ENCODE measurements at regions not wholly inside any gene's neighbourhood (a gene's known extent, or its start where the extent isn't known, plus 50 kb on each side); places are given as distances from the start of the nearest gene placed in this dataset.

DNA sequence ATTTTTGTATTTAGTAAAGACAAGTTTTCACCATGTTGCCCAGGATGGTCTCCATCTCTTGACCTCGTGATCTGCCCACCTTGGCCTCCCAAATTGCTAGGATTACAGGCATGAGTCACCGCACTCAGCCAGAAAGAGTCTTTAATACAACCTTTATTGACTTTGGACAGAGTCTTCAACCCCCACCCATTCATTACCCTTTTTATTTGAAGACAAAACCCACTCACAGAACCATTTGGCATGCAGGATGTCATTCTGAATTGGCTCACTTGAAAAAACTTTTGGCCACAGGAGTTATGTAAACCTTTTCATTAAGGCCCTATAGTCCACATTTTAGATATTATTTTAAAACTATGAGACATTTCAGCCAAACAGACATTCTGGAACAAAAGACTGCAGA lies 217.9 kb upstream of the RND3 start:
- peak; percentile 46 for DNase-seq (ENCODE audit: low read depth)

DNA sequence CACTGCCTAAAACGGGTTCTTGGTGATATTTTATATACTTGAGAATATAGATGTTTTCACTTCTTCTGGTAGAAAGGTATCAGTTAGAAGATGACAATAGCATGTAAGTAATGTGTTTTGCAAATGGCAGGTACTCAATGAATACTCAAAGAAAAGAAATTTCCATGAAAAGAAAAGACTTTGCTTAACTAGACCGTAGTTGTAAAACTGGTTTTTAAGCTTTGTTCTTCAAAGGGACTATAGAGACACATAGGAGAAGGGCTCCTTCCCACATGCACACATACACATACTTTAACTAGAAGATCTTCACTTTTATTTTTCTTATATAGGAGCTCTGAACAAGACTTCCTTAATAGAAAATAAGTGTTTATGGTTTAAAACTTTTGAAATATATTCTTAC lies 215.3 kb upstream of the RND3 start:
- no peak for DNase-seq (ENCODE audit: low read depth)

DNA sequence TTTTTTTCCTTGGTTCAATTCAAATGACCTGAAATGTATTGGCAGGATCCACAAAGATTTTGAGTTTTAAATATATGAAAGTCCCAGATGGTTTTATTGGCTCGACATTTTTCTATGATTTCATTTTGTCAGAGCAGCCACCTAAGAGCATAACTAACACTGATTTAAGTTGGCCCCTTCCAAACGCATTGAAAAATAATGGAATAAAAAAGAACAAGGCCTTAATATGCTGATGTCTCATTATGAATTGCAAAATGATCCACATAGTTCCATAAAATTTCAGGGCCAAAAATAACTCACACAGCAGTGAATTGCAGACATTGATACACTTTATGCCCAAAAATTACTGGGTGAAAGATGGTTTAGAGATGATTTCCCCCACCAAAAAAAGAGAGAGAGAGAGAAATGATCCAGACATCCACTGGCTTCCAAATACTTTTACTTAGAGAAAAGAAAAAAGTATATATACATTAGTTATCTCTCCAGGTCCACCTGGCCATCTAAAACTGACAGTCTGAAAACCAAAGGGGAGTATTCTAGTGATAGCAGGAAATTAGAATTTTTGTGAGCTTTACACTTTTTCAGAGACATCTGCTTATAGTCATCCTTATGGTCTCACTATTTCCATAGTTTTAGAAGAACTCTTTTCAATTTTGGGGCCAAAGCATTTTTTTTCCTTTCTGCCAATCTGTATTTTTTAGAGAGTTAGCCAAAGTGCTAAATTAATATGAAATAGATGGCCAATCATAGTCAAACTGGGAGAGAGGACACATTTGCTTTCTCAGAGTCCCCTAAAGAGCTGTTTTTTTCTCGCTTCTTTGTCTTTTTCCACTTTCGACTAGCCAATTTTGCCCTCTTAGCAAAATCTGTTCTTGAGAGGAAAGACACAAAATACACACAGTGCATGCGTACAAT lies 213.5 kb upstream of the RND3 start:
- DNase-seq (ENCODE audit: low read depth) = no peak

DNA sequence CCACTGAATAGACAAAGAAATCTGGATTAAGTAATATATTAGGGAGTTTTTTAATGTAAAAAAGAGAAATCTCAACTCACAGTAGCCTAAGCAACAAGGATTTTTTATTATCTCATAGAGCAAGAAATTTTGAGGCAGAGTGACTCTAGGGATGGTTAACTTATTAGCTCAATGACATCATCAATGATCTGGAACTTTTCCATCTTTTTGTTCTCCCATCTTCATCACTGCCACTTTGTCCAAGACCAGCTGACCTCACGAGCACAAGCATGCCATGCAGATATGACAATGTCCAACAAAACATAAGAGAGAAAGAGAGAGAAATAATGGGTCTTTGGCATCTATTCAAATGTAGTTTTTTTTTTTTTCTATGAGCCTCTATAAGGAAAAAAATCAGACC lies 211.8 kb upstream of the RND3 start:
- DNase-seq (ENCODE audit: low read depth) = no peak

DNA sequence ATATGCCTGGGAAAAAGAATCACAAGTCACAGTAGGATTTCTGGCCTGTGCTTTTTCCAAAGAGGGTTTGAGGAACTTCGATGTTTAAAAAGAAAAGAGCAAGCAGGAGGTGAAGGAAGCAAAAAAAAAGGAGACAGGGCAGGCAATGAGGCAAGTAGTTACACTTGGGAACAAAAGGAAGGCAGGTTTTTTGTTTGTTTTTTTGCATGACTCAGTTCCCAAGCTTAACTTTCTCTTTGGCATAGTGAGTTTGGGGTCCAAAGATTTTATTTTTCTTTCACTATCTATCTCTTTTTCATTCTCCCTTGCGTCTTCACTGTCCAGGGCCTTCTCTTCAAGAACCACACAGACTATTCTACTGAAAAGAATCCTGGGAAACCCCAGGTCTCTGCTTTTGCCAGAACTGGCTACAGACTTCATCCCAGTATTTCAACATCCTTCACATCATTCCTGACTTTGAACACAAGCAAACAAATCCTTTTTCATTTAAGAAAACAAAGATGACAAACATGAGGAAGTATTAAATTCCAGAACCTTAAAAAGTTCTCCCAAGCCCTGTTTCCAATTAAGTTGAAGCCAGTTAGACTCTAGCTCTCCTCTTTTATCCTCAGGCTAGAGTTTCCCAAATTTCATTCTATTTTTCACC lies 210.7 kb upstream of the RND3 start:
- no peak for DNase-seq (ENCODE audit: low read depth)

DNA sequence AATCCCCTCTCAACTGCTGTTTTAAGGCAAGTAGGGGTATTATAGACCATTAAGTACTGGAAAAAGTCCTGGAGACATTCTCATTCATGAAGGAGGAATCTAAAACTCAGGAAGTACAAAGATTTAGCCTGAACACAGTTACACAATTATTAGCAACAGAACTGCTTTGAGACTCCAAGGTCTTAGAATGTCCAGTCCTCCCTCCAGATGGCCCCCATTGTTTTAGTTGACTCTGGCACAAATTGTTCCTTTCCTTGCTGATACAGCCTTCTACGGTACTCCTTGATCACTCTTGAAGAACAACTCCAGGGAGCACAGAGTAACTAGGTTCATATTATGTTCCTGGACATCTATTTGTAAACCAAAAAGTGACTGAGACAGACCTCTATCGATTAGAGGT lies 210.1 kb upstream of the RND3 start:
- no peak for DNase-seq (ENCODE audit: low read depth)

DNA sequence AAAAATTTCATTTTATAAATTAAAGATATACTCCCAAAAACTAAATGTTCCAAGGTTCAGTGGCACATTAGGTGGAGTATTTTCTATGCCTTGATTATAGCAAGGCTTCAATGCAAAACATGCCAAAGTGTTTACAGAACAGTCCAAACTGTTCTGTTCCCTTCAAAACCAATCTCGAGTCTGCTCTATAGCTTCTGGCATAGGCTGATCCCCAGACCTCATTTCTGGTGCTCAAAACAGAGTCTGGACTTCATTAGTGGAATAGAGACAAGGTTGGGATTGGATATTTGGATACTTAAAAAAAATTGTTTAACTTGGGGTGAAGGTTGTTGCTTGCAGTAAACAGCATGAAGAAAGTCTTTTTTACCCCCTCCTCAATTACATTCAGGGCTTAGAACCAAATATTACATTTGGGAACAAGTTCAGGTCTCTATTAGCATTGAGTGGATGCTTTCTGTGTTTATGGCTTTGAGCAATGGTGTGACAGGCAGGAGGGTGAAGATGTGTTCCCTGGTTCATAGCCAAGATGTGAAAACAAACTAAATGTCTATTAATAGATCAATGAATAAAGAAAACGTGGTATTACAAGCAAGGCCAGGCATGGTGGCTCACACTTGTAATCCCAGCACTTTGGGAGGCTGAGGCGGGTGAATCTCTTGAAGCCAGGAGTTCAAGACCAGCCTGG lies 208.1 kb upstream of the RND3 start:
- DNase-seq (ENCODE audit: low read depth) = no peak

DNA sequence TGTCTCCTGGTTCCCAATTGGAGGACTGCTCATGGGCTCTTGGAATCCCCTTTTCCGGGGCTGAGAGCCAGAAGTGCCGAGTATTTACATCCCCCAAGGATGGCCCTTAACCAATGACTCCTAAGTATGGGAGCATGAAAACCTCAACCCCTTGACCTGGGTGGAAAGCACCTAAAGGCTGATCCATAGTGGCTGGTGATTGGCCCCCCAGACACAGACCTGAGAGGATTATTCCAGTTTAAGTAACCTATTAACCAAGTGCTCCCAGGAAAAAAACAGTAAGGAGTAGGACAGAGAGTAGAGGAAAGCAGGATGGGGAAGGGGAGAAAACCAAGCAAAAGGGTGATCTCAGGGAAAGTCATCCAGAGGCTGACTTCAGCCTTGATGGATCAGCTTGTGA lies 206.1 kb upstream of the RND3 start:
- no peak for DNase-seq (ENCODE audit: low read depth)

DNA sequence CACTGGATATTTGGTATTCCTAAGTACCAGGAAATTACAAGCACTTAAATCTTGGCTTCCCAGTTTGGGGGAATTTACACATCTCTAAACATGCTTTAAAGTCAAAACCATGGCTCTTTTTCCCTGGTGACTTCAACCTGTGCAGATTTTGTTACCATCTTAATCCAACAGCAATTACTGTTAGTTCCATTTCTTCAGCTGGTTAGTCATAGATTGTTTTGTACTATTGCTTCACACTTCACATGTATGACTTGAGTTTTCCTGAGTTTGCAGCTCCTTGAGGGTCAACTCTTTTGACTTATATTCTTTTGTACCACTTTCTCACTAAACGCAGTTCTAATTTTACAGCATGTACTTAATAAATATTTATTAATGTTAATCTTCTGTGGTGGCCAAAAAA lies 203.4 kb upstream of the RND3 start:
- DNase-seq (ENCODE audit: low read depth) = no peak

DNA sequence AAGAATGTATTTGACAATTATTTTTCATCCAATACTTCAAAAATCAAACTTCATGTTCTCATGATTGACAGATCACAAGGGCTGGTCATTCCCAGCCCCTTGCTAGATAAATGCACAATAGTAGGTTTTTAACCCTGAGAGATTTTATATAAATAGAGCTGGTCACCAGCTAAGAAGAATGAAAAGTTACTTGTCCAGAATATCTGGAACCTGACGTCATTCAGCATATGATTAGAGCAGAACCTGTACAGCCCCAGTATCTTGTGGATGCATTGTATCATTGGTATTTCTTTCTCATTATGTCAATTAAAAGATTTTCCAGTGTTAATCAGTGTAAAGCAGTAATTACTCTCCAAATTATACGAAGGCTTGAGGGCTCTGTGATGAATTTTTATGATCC lies 202.8 kb upstream of the RND3 start:
- DNase-seq (ENCODE audit: low read depth) = no peak

DNA sequence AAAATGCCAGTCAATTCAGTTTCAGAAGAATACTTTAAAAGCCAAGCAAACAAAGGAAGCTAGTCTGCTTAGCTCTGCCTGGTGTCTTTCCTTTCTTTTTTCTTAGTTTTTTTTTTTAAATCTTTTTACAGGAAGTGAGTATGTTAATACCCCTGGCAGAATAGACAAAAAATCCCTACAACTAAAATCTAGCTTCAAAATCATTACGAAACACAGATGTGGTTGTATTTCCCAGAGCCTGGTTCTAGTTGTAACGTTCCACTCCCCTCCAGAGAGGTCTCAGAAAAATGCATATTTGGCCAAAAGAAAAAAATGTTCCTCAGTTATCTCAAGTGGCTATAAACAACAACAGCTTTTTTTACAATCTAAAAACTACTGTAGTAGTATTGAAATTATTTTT lies 202.1 kb upstream of the RND3 start:
- DNase-seq (ENCODE audit: low read depth) = no peak

DNA sequence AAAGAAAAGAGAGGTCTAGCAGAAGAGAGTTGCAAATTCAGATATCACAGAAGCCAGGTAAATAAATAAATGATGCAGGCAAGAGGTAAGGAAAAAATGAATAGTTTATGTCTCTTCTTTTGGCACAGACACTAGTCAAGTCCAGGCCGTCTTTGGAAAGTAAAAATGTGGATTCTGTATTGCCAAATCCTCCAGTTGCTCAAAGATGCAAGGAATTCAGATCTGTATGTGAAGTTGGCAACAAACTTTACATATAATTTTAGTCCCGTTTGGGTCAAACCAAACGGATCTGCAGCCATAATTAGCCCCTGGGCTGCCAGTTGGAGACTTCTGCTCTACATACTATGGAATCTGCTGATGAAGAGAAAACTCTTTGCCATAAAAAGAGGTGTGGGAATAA lies 200.5 kb upstream of the RND3 start:
- no peak for DNase-seq (ENCODE audit: low read depth)

DNA sequence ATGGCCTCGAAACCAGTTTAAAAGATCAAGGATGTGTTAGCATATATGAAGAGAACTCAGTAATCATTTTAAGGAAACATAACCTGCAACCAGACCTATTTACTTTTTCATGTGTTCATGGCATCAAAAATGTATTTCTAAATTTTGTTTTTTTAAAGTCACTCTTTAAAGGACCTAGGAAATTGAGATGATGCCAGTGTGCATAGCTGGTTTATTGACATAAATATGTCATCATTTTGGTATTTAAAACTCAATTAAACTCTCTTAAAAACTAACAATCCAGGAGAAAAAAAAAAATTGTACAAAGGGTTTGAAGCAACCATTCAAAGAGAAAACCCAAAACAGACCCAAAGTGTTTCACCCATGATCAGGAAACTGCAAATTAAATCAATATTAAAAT lies 198.9 kb upstream of the RND3 start:
- DNase-seq (ENCODE audit: low read depth) = no peak

DNA sequence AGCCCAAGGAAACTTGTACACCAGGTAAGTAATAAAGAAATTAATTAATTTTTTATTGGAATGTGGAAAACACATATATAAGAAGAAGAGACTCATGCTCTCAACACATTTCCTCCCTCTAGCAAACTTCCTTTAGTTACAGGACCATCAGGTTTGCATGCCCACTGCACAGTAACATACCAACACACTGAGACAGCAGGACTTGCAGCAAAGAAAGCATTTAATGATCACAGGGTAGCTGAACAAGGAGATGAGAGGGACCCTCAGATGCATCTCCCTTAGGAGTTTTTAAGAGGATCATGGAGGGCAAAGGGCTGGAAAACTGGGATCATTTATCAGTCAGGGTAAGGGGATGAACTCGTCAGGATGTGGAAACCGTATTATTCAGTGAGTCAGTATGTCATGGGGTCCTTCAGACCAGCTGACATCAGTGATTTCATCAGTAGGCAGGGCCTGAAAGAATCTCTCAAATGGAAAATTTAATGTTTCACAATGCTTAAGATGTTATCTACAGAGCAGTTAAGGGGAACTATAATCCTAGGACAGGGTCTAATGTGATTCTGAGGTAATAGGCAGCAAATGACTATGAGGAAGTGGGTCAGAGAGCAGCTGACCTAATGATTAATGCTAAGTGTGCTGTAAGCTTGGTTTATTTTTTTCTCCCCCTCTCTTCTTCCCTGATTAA lies 193.8 kb upstream of the RND3 start:
- peak; percentile 59 for DNase-seq (ENCODE audit: low read depth)

DNA sequence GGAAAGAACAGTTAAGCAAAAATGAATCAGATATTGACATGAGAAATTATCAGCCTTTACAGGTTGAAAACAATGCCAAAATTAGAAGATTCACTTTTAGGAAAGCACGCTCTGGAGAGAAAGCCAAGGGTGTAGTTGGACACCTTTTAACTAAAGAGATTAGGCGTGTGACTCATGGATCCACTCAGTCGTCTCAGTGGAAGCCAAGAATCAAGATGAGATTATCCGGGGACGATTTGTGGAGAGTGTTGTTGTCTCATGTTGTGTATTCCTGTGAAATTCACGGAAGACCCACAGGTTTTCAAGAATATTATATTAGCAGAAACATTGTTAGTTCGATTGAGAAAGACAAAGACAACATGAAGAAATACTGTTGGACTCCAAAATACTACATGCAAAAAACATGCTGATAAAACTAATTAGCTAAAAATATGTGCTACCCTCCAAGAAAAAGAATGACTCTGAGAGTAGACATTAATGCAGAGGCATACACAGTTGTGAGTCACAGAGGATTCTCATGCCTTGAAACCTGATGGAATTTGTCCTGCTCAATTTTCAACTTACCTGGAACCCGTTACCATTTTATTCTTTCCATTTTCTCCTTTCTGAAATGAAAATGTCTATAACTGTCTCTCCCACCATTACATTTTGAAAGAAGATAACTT lies 192.1 kb upstream of the RND3 start:
- DNase-seq (ENCODE audit: low read depth) = peak; percentile 33

DNA sequence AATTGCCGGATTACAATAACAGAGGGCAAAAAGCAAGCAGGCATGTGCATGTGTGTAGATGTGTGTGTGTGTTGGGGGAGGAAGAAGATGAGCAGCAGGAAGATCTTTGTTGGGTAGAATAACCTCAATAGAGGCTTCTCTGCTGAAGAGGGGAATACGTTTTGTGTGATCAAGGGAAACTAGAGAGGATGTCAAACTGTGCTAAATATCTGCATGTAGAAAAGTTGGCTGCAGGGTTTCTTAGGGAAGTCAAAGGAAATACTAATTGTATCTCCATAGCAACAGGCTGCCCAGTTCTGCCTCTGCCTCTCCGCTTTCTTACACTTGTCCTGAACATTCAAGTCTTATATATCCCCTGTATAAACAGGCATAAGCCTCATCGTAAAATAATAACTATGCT lies 190.1 kb upstream of the RND3 start:
- DNase-seq (ENCODE audit: low read depth) = no peak

DNA sequence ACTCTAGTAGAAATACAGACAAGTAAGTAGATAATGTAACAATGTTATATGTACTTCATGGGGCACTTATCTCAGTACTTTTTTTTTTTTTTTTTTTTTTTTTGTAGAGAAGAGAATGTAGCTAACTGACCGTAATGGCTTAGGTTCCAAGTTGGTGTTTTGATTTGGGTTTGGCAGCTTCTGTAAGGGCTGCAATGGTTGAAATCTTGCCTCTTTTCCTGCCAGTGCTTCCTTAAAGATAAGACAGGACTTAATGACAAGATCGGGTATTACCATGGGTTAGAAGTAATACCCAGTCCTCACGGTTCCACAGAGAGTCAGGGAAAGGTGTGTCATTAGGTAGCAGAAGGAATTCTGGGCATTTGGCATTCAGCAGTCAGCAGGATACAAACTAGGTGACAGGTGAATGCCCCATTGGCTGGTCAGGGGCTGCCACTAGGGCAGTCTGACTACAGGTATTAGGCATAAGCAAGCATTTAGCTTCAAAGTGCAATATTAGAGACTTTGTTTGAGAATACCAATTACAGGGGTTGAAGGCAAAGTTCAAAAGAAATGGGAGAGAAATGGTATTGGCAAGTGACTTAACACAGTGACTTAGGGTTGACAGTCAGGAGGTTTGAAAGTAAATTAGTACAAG lies 189.4 kb upstream of the RND3 start:
- DNase-seq (ENCODE audit: low read depth) = no peak

DNA sequence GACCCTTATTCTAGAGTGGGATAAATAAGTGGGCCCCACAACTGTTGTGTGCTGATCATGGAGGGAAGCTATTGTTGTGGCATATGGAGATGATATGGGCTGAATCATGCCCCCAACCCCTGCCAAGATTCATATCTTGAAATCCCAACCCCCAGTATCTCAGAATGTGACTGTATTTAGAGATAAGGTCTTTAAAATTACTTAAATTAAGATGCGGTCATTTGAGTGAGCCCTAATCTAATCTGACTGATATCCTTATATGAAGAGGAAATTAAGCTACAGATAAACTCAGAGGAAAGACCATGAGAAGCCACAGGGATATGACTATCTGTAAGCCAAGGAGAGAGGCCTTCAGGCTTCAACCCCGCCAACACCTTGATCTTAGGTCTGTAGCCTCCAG lies 188.3 kb upstream of the RND3 start:
- DNase-seq (ENCODE audit: low read depth) = peak; percentile 25

DNA sequence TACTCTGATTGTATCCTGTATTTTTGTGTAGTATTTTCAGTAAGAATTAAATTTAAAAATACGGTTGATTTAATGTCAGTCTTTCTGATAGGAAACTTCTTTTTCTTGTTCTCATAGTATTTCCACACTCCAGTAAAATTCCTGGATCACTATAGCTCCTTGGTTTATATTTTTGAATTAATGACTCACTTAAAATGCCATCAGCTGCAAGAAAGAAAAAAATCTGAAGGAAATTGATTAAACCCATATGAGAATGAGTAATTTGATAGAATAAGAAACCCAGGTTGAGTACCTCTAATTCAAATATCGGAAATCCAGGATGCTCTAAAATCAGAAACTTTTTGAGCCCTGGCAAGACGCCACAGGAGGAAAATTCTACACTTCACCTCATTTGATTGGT lies 186.8 kb upstream of the RND3 start:
- DNase-seq (ENCODE audit: low read depth) = no peak

DNA sequence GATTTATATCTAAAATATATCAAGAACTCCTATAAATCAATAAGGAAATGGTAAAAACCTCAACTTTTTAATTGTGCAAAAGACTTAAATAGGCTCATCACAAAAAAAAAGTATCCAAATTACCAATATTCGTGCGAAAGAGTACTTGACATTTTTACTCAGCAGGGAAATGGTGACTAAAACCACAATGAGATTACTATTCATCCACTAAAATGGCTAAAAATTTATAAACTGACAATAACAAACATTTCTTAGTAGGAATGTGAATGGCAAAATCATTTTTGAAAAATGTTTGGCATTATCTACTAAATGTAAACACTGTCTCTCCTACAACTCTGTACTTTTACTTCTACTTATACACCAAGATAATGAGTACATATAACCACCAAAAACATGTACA lies 184.8 kb upstream of the RND3 start:
- DNase-seq (ENCODE audit: low read depth) = no peak

DNA sequence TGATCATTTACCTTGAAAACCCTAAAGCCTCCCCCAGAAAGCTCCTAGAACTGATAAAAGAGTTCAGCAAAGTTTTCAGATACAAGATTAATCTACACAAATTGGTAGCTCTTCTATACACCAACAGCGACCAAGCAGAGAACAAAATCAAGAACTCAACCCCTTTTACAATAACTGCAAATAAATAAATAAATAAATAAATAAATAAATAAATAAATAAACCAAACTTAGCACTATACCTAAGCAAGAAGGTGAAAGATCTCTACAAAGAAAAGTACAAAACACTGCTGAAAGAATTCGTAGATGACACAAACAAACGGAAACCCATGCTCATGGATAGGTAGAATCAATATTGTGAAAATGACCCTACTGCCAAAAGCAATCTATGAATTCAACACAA lies 182.0 kb upstream of the RND3 start:
- no peak for DNase-seq (ENCODE audit: low read depth)

Measured in Daoy (cell line).